ENCODE measurements at regions not wholly inside any gene's neighbourhood (a gene's known extent, or its start where the extent isn't known, plus 50 kb on each side); places are given as distances from the start of the nearest gene placed in this dataset.

GRCh38 chr7:25906003-25906402, 246.0 kb upstream of the NFE2L3 start:
- TF ChIP-seq CTCF (IDR thresholded peaks at IDR 0.05) (no peak), RAD21 (conservative IDR thresholded peaks at IDR 0.05 in 1 of 2, IDR thresholded peaks at IDR 0.05 in 1 of 2) (no peak), EHMT2 (IDR thresholded peaks at IDR 0.05; ENCODE audit: low read depth) (no peak)

Data from A549 (cell line).